Kidney epithelial cell (primary cell): ENCODE measurements at regions not wholly inside any gene's neighbourhood (a gene's known extent, or its start where the extent isn't known, plus 50 kb on each side); places are given as distances from the start of the nearest gene placed in this dataset.

Experiments
- DNase-seq: peaks from one replicate; pipeline ENCODE4 v3.0.0-alpha.2; 2010; ENCODE audit warnings: low read depth
- H3K27me3 ChIP-seq: 2 replicates; pipeline ENCODE4 v1.6.0; 2011; ENCODE audit warnings: low read length; ENCODE audit not compliant: control insufficient read depth, insufficient read depth
- H3K36me3 ChIP-seq: 2 replicates; pipeline ENCODE4 v1.5.1; 2011; ENCODE audit warnings: low read length; ENCODE audit not compliant: control insufficient read depth, insufficient read depth
- H3K4me3 ChIP-seq: 2 replicates; pipeline ENCODE4 v1.5.1; 2011; ENCODE audit warnings: low read depth, mild to moderate bottlenecking, control low read depth, low read length
- CTCF ChIP-seq: IDR thresholded peaks from 2 replicates; pipeline ENCODE4 v1.5.1; 2011; ENCODE audit warnings: mild to moderate bottlenecking, moderate library complexity, low read length, control low read depth, inconsistent platforms; ENCODE audit not compliant: insufficient read depth, poor library complexity, severe bottlenecking

DNA sequence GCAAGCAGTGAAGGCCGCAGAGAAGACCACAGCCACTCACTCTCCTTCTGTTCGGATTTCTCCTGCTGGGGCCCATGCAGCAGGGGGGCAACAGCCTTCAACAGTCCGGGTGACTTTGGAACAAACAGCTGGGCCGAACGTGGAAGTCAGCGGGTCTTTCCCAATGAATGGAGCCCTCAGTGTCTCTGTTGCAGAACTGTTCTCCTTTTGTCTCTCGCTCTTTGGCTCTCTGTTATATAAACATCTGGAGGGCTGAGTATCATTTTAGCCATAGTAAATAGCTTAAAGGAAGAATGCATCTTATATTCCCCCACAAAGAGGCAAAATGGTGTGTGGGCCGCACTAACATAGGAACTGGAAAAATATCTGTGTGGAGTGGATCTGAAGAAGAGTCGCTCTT, 136.7 kb upstream of the RALGAPA2 start:
- H3K36me3 ChIP-seq = no peaks in the 10 kb centered on the region
- no peak for DNase-seq
- no peaks in the 10 kb centered on the region for H3K27me3 ChIP-seq
- no peak overlapping the region for H3K4me3 ChIP-seq
- no peak for TF ChIP-seq CTCF

GRCh38 chr20:20847814-20848213, 135.4 kb upstream of the RALGAPA2 start:
- DNase-seq = no peak
- no peak for TF ChIP-seq CTCF
- Histone ChIP-seq H3K36me3 (no peaks in the 10 kb centered on the region), H3K4me3 (no peak overlapping the region), H3K27me3 (no peaks in the 10 kb centered on the region)

DNA sequence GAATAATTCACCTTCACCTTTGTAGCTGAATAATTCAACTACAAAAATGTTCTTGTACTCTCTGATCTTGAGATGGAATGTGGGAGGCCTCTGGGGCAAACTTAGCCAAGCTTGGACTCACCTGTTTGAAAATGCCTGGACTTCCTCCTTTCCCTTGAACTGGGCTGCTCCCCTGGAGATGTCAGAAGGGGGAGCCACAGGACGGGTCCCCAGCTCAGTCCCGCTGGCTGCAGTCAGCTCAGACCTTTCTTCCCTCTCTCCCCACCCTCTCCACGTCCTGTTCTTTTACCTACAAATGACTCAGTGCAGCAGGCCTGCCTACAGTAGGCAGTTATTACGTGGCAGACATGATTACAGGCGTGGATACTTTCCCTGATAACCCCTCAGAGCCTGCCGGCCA, 131.5 kb upstream of the RALGAPA2 start:
- Histone ChIP-seq H3K4me3 (no peak overlapping the region), H3K36me3 (no peaks in the 10 kb centered on the region), H3K27me3 (peaks cover 3% of the 10 kb centered on the region)
- DNase-seq = no peak
- no peak for TF ChIP-seq CTCF

DNA sequence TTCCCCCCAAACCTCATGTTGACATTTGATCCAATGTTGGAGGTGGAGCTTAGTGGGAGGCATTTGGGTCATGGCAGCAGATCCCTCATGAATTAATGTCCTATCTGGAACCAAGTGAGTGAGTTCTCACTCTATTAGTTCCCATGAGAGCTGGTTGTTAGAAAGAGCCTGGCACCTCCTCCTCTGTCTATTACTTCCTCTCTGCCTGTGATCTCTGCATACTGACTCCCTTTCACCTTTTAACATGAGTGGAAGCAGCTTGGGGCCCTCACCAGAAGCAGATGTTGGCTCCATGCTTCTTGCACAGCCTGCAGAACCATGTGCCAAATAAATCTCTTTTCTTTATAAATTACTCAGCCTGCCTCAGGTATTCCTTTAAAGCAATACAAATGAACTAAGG, 127.3 kb upstream of the RALGAPA2 start:
- Histone ChIP-seq H3K36me3 (no peaks in the 10 kb centered on the region), H3K27me3 (peaks cover 5% of the 10 kb centered on the region), H3K4me3 (no peak overlapping the region)
- DNase-seq = no peak
- TF ChIP-seq CTCF = no peak

GRCh38 chr20:20837574-20838021, 125.2 kb upstream of the RALGAPA2 start:
- no peak for DNase-seq
- Histone ChIP-seq H3K36me3 (no peaks in the 10 kb centered on the region), H3K27me3 (peaks cover 5% of the 10 kb centered on the region), H3K4me3 (no peak overlapping the region)
- peak; percentile 75 for TF ChIP-seq CTCF

GRCh38 chr20:20836836-20837235, 124.4 kb upstream of the RALGAPA2 start:
- no peak for TF ChIP-seq CTCF
- Histone ChIP-seq H3K27me3 (peaks cover 5% of the 10 kb centered on the region), H3K4me3 (no peak overlapping the region), H3K36me3 (no peaks in the 10 kb centered on the region)
- no peak for DNase-seq
